NB4 (cell line): ENCODE measurements at regions not wholly inside any gene's neighbourhood (a gene's known extent, or its start where the extent isn't known, plus 50 kb on each side); places are given as distances from the start of the nearest gene placed in this dataset.

Source experiments
- DNase-seq: peaks from one replicate; pipeline ENCODE4 v3.0.0; 2010; ENCODE audit warnings: low read depth
- H3K4me3 ChIP-seq: one replicate; pipeline ENCODE4 v1.5.1; 2011; ENCODE audit warnings: mild to moderate bottlenecking, low read depth, low read length, moderate library complexity
- MYC ChIP-seq: IDR thresholded peaks from 2 replicates; pipeline ENCODE4 v1.6.1; 2011; ENCODE audit warnings: low read depth, low read length
- POLR2A ChIP-seq: IDR thresholded peaks from 2 replicates; pipeline ENCODE4 v1.6.1; 2011; ENCODE audit warnings: mild to moderate bottlenecking; ENCODE audit not compliant: insufficient read length; ENCODE audit errors: extremely low read depth
- TF ChIP-seq, protein P1 (sequence below): IDR thresholded peaks from 2 replicates; pipeline ENCODE4 v1.6.1; 2011; ENCODE audit warnings: low read depth, low read length
- TF ChIP-seq, protein P2 (sequence below): IDR thresholded peaks from one replicate; pipeline ENCODE4 v1.5.1; 2012; ENCODE audit warnings: low read depth, low read length

DNA sequence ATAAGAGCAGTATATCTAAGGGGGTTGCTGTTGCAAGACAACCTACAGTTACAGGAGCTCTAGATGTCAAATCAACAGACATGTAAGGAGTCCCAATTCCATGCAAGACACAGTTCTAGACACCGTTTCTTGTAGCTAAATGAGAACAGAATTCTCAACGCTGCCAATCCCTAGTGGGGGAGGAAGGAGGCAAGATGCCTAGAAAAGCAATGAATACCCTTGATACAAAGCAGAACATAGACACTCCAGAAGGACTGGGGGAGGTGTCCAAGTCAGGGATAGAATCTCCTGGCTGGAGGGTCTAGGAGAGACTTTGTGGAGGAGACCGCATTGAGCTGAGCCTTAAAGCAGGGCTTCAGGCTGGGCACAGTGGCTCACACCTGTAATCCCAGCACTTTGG lies 280.2 kb downstream of the BUD13 start:
- no peak overlapping the region for H3K4me3 ChIP-seq
- no peak for DNase-seq
- TF ChIP-seq, protein P1, sequence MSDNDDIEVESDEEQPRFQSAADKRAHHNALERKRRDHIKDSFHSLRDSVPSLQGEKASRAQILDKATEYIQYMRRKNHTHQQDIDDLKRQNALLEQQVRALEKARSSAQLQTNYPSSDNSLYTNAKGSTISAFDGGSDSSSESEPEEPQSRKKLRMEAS: no peak
- no peak for TF ChIP-seq POLR2A
- TF ChIP-seq, protein P2, sequence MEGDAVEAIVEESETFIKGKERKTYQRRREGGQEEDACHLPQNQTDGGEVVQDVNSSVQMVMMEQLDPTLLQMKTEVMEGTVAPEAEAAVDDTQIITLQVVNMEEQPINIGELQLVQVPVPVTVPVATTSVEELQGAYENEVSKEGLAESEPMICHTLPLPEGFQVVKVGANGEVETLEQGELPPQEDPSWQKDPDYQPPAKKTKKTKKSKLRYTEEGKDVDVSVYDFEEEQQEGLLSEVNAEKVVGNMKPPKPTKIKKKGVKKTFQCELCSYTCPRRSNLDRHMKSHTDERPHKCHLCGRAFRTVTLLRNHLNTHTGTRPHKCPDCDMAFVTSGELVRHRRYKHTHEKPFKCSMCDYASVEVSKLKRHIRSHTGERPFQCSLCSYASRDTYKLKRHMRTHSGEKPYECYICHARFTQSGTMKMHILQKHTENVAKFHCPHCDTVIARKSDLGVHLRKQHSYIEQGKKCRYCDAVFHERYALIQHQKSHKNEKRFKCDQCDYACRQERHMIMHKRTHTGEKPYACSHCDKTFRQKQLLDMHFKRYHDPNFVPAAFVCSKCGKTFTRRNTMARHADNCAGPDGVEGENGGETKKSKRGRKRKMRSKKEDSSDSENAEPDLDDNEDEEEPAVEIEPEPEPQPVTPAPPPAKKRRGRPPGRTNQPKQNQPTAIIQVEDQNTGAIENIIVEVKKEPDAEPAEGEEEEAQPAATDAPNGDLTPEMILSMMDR: no peak
- TF ChIP-seq MYC: no peak

DNA sequence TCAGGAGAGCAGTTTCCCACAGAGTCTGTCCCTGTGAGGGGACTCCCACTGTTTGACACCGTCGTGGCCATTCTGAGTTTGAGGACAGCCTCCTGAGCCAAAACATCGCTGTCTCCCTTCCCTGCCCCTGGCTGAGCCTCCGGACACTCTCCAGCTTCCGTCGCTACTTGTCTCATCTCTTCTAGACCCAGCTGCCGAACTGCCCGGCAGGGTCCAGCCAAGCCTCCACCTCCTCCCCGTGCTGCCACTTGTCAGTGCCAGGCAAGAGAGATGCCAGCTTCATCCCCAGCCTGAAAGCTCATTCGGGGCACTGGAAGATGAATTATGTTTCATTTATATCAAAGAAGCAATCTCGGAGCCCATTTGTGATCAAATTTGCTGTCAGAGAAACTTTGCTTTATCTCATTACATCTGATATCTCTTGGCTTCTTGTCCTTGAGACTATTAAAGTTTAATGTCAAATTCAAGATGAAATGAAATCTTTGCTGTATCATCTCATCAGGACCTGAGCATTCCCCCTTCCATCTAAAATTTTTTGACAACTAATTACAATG lies 283.9 kb downstream of the BUD13 start:
- H3K4me3 ChIP-seq: no peak overlapping the region
- DNase-seq: no peak
- TF ChIP-seq, protein P2: no peak
- TF ChIP-seq MYC (no peak), POLR2A (no peak)
- TF ChIP-seq, protein P1: no peak

DNA sequence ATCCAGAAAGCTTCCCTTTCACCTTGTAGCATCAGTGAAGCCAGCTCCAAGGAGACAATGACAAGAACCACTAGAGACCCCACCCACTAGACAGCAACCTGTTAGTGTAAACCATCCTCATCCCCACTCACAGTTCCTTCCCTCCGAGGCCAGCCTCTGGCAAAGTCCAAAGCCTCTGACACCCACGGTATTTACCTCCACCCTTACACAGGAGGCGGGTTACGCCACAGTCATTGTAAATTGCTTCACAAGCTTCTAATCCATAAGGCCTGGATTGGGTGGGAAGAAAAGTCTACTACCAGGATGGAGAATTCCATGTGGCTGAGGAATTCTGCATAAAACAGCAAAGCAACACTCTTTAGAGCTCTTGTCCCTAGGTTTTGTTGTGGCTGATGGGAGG lies 287.4 kb downstream of the BUD13 start:
- TF ChIP-seq, protein P1: no peak
- TF ChIP-seq POLR2A (no peak), MYC (no peak)
- TF ChIP-seq, protein P2: no peak
- no peak overlapping the region for H3K4me3 ChIP-seq
- no peak for DNase-seq

DNA sequence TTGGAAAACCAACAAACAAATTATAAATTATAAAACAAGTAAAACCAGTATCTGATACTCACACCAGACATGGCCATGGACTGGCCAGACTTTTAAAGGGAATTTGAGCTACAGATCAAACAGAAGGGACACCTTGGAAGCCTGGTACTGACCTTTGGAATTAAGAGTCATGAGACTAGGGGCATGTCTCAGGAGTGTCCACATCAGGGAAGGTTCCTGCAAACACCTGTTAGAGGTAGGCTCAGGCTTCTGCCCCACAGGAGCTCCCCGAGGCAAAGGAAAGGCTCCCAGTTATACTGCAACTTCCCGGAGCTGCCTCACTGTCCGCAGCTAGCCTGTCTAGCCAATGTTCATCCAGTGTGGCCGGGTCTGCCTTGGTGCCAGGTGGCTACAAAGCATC lies 290.1 kb downstream of the BUD13 start:
- H3K4me3 ChIP-seq: no peak overlapping the region
- TF ChIP-seq POLR2A: no peak
- TF ChIP-seq, protein P1: no peak
- no peak for TF ChIP-seq MYC
- TF ChIP-seq, protein P2: no peak
- no peak for DNase-seq

DNA sequence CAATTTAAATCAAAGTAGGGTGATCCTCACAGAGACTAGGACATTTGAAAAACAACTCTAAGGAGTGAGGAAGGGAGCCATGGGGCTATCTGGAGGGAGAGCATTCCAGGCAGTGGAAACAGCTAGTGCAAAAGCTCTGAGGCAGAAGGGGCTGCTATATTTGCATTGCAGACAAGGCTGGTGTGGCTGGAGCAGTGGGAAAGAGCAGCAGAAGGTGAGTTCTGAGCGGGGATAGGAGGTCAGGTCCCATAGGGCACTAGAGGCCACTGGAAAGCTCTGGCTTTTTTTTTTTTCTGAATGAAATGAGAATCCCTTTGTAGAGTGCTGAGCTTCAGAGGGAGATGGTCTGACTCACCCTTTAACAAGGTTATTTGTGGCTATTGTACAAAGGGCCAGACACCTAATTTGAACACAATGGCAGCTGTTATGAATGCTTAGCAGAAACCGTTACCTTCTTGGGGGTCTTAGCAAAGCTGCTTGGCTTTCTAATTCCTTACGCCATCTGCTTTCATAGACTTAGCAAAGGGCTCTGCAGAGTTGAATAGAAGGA lies 291.6 kb downstream of the BUD13 start:
- no peak for DNase-seq
- no peak overlapping the region for H3K4me3 ChIP-seq
- TF ChIP-seq POLR2A (no peak), MYC (no peak)
- TF ChIP-seq, protein P2: no peak
- TF ChIP-seq, protein P1: no peak
